Astrocyte of the cerebellum (primary cell): ENCODE measurements at regions not wholly inside any gene's neighbourhood (a gene's known extent, or its start where the extent isn't known, plus 50 kb on each side); places are given as distances from the start of the nearest gene placed in this dataset.

Source experiments
- DNase-seq: peaks from one replicate; pipeline ENCODE4 v3.0.0-alpha.2; 2011; ENCODE audit warnings: low read depth
- H3K4me3 ChIP-seq: 2 replicates; pipeline ENCODE4 v1.5.1; 2011; ENCODE audit warnings: mild to moderate bottlenecking, low read depth, low read length, moderate library complexity
- CTCF ChIP-seq: IDR thresholded peaks from 2 replicates; pipeline ENCODE4 v1.5.1; 2012; ENCODE audit warnings: low read length, low read depth, moderate library complexity, mild to moderate bottlenecking; ENCODE audit errors: missing control alignments
- in situ Hi-C: cut with HindIII; loops from 2 replicates; pipeline ENCODE4 v1.10.0; 2017; ENCODE audit warnings: low sequenced_read_pairs

- TF ChIP-seq CTCF = no peak
- in situ Hi-C loops = no loop called here
- H3K4me3 ChIP-seq = no peak overlapping the region
- no peak for DNase-seq
Measured at GRCh38 chr1:88472714-88473113, 211.4 kb upstream of the PKN2 start.

- in situ Hi-C loops = no loop called here
- DNase-seq = no peak
- no peak for TF ChIP-seq CTCF
- H3K4me3 ChIP-seq = no peak overlapping the region
Measured at GRCh38 chr1:88474555-88475304, 209.3 kb upstream of the PKN2 start.

GRCh38 chr1:88484881-88485280 lies 199.2 kb upstream of the PKN2 start:
- no peak for DNase-seq
- no peak for TF ChIP-seq CTCF
- no peak overlapping the region for H3K4me3 ChIP-seq
- in situ Hi-C loops = no loop called here

- in situ Hi-C loops = no loop called here
- no peak for TF ChIP-seq CTCF
- DNase-seq = no peak
- no peak overlapping the region for H3K4me3 ChIP-seq
Measured at GRCh38 chr1:88488237-88488636, 195.8 kb upstream of the PKN2 start.

- no peak overlapping the region for H3K4me3 ChIP-seq
- DNase-seq = no peak
- in situ Hi-C loops = no loop called here
- no peak for TF ChIP-seq CTCF
Measured at GRCh38 chr1:88490676-88491075, 193.4 kb upstream of the PKN2 start.

- no peak for TF ChIP-seq CTCF
- in situ Hi-C loops = no loop called here
- H3K4me3 ChIP-seq = no peak overlapping the region
- no peak for DNase-seq
Measured at GRCh38 chr1:88499671-88500070, 184.4 kb upstream of the PKN2 start.
